H1 (cell line): ENCODE measurements at regions not wholly inside any gene's neighbourhood (a gene's known extent, or its start where the extent isn't known, plus 50 kb on each side); places are given as distances from the start of the nearest gene placed in this dataset.

ENCODE experiments used
- CTCF ChIA-PET: fragments of 300-600 bp; sonication (Branson Sonifier 250); formaldehyde crosslinking; loops from one replicate; lab custom pipeline; 2021; ENCODE audit not compliant: partially characterized antibody; lab: Charles Lee
- POLR2A ChIA-PET: fragments of 300-600 bp; sonication (Branson Sonifier 250); formaldehyde crosslinking; loops from one replicate; lab custom pipeline; 2021; ENCODE audit warnings: inconsistent platforms; ENCODE audit not compliant: partially characterized antibody; lab: Charles Lee
- DNase-seq, 2 experiments: peaks; one replicate each; pipeline versions ENCODE4 v3.0.0 to v3.0.0-alpha.2; 2010 to 2022; ENCODE audit warnings: low spot score in 2 of 2, low read depth in 1 of 2, mixed read lengths in 1 of 2
- FAIRE-seq: peaks from 2 replicates; lab custom pipeline; 2011; peaks lifted over from hg19 to GRCh38; lab: Jason Lieb, UNC
- H2AFZ ChIP-seq: 2 replicates; pipeline ENCODE4 v1.8.1; 2012; ENCODE audit warnings: low read length, inconsistent platforms
- H2AK5ac ChIP-seq: 2 replicates; pipeline ENCODE4 v1.6.1; 2013; ENCODE audit warnings: low read depth, low read length
- H2BK120ac ChIP-seq: replicated peaks from 2 replicates; pipeline ENCODE3; 2013; ENCODE audit warnings: low read depth, low read length, inconsistent platforms
- H2BK12ac ChIP-seq: 2 replicates; pipeline ENCODE4 v1.6.1; 2013; ENCODE audit warnings: low read depth, low read length
- H2BK15ac ChIP-seq: 2 replicates; pipeline ENCODE4 v1.6.1; 2013; ENCODE audit warnings: low read length
- H2BK20ac ChIP-seq: 2 replicates; pipeline ENCODE4 v1.6.1; 2013; ENCODE audit warnings: low read length
- H2BK5ac ChIP-seq: 2 replicates; pipeline ENCODE4 v1.6.1; 2013; ENCODE audit warnings: low read depth, low read length
- H3K14ac ChIP-seq: 2 replicates; pipeline ENCODE4 v1.6.1; 2013; ENCODE audit warnings: inconsistent platforms; ENCODE audit not compliant: insufficient read length
- H3K18ac ChIP-seq: 2 replicates; pipeline ENCODE4 v1.6.1; 2013; ENCODE audit warnings: low read length; ENCODE audit errors: extremely low read depth
- H3K23ac ChIP-seq: 2 replicates; pipeline ENCODE4 v1.6.1; 2013; ENCODE audit warnings: inconsistent platforms; ENCODE audit not compliant: insufficient read length
- H3K23me2 ChIP-seq: 2 replicates; pipeline ENCODE4 v1.6.1; 2013; ENCODE audit warnings: low read depth, low read length
- H3K27ac ChIP-seq: 2 replicates; pipeline ENCODE4 v1.6.1; 2011; ENCODE audit warnings: low read depth, low read length, inconsistent platforms
- H3K27me3 ChIP-seq, 4 experiments: replicated peaks in 1 of 4; 1 replicate in 1 of 4; 2 replicates in 3 of 4; pipeline versions ENCODE4 v1.6.1 to v1.8.1; 2011 to 2013; ENCODE audit warnings: low read length in 3 of 4, mild to moderate bottlenecking in 3 of 4, inconsistent platforms in 2 of 4, mixed read lengths in 2 of 4, moderate library complexity in 1 of 4; ENCODE audit not compliant: control insufficient read depth in 3 of 4, insufficient read depth in 3 of 4; ENCODE audit errors: extremely low read depth in 1 of 4
- H3K36me3 ChIP-seq, 4 experiments: 2 replicates each; pipeline versions ENCODE4 v1.6.1 to v1.8.1; 2011 to 2013; ENCODE audit warnings: mild to moderate bottlenecking in 4 of 4, low read length in 3 of 4, moderate library complexity in 2 of 4, control low read depth in 1 of 4, inconsistent platforms in 1 of 4; ENCODE audit not compliant: insufficient read depth in 4 of 4, control insufficient read depth in 2 of 4
- H3K4ac ChIP-seq: replicated peaks from 2 replicates; pipeline ENCODE3; 2013; ENCODE audit warnings: low read length, low read depth, mixed read lengths, inconsistent platforms; ENCODE audit not compliant: insufficient read length
- H3K4me1 ChIP-seq, 4 experiments: replicated peaks in 1 of 4; 1 replicate in 1 of 4; 2 replicates in 3 of 4; pipeline versions ENCODE4 v1.6.1 to v1.8.1; 2011 to 2013; ENCODE audit warnings: low read length in 3 of 4, inconsistent platforms in 2 of 4, mixed read lengths in 1 of 4; ENCODE audit not compliant: insufficient read depth in 4 of 4, control insufficient read depth in 3 of 4
- H3K4me2 ChIP-seq, 2 experiments: 2 replicates each; pipeline versions ENCODE4 v1.6.1 to v1.8.1; 2011 to 2013; ENCODE audit warnings: low read depth in 2 of 2, low read length in 2 of 2, control low read depth in 1 of 2, inconsistent platforms in 1 of 2, mild to moderate bottlenecking in 1 of 2; ENCODE audit not compliant: insufficient read depth in 1 of 2
- H3K4me3 ChIP-seq, 4 experiments: fragments of 200-600, 300-600 bp in 1 of 4; sonication (generic), shearing (Covaris generic), sonication (Bioruptor Twin) in 1 of 4; 2 replicates each; pipeline versions ENCODE4 v1.5.1 to v1.8.1; 2011 to 2016; ENCODE audit warnings: low read length in 4 of 4, low read depth in 3 of 4, control low read depth in 2 of 4, inconsistent platforms in 2 of 4, mild to moderate bottlenecking in 2 of 4, mixed read lengths in 1 of 4, moderate library complexity in 1 of 4; ENCODE audit not compliant: insufficient read depth in 2 of 4; ENCODE audit errors: extremely low read depth in 1 of 4
- H3K56ac ChIP-seq: replicated peaks from 2 replicates; pipeline ENCODE3; 2013; ENCODE audit warnings: low read depth, mild to moderate bottlenecking, mixed read lengths, low read length, inconsistent platforms; ENCODE audit not compliant: insufficient read length
- H3K79me1 ChIP-seq: 2 replicates; pipeline ENCODE4 v1.6.1; 2013; ENCODE audit warnings: low read depth, low read length, control low read depth
- H3K79me2 ChIP-seq, 2 experiments: 2 replicates each; pipeline versions ENCODE4 v1.6.1 to v1.8.1; 2012 to 2013; ENCODE audit warnings: low read length in 2 of 2, mild to moderate bottlenecking in 2 of 2, inconsistent platforms in 1 of 2; ENCODE audit not compliant: insufficient read depth in 2 of 2, control insufficient read depth in 1 of 2
- H3K9ac ChIP-seq, 4 experiments: replicated peaks in 1 of 4; 1 replicate in 1 of 4; 2 replicates in 3 of 4; pipeline versions ENCODE4 v1.6.1 to v1.8.1; 2011 to 2013; ENCODE audit warnings: low read depth in 3 of 4, low read length in 3 of 4, control low read depth in 2 of 4, mild to moderate bottlenecking in 2 of 4, moderate library complexity in 2 of 4, inconsistent platforms in 1 of 4; ENCODE audit errors: extremely low read depth in 1 of 4
- H3K9me3 ChIP-seq, 2 experiments: 2 replicates each; pipeline versions ENCODE4 v1.6.1 to v1.8.1; 2012 to 2013; ENCODE audit warnings: mild to moderate bottlenecking in 2 of 2, moderate library complexity in 2 of 2, control low read depth in 1 of 2, inconsistent platforms in 1 of 2, low read depth in 1 of 2, low read length in 1 of 2, mixed read lengths in 1 of 2; ENCODE audit not compliant: insufficient read depth in 2 of 2
- H4K20me1 ChIP-seq, 2 experiments: replicated peaks in 1 of 2; 2 replicates each; pipeline versions ENCODE3 to v1.8.1; 2011 to 2013; ENCODE audit warnings: inconsistent platforms in 2 of 2, low read length in 2 of 2, mild to moderate bottlenecking in 1 of 2; ENCODE audit not compliant: insufficient read depth in 2 of 2, control insufficient read depth in 1 of 2
- H4K5ac ChIP-seq: 2 replicates; pipeline ENCODE4 v1.6.1; 2013; ENCODE audit warnings: low read length, low read depth, mixed read lengths, inconsistent platforms; ENCODE audit not compliant: insufficient read length
- H4K8ac ChIP-seq: 2 replicates; pipeline ENCODE4 v1.8.0; 2013; ENCODE audit warnings: mild to moderate bottlenecking, moderate library complexity, low read length, inconsistent platforms; ENCODE audit not compliant: insufficient read depth; ENCODE audit errors: extremely low read depth
- H4K91ac ChIP-seq: replicated peaks from 2 replicates; pipeline ENCODE3; 2013; ENCODE audit warnings: low read length, mixed read lengths, inconsistent platforms; ENCODE audit not compliant: insufficient read length
- CBX5 ChIP-seq: fragments of 300-800, 300-1000 bp; sonication (generic); IDR thresholded peaks from 2 replicates; pipeline ENCODE4 v1.7.1; 2016; ENCODE audit warnings: antibody characterized with exemption, low read length, low read depth
- CTBP2 ChIP-seq: IDR thresholded peaks from 2 replicates; pipeline ENCODE4 v1.7.0; 2011; ENCODE audit warnings: borderline replicate concordance, mild to moderate bottlenecking, moderate library complexity, mixed read lengths, low read length; ENCODE audit not compliant: insufficient read depth, insufficient read length
- GTF2F1 ChIP-seq: IDR thresholded peaks from 2 replicates; pipeline ENCODE4 v1.6.1; 2012; ENCODE audit warnings: low read depth, low read length, improper control_type of control experiment, borderline replicate concordance
- JUND ChIP-seq: IDR thresholded peaks from 2 replicates; pipeline ENCODE4 v1.6.1; 2011; ENCODE audit warnings: mild to moderate bottlenecking, improper control_type of control experiment, low read length
- KDM1A ChIP-seq: fragments of 200-600, 300-600 bp; sonication (generic); IDR thresholded peaks from 2 replicates; pipeline ENCODE4 v1.7.1; 2016; ENCODE audit warnings: mild to moderate bottlenecking, low read length, borderline replicate concordance
- RFX5 ChIP-seq: IDR thresholded peaks from 2 replicates; pipeline ENCODE4 v1.6.1; 2011; ENCODE audit warnings: low read depth, low read length, improper control_type of control experiment, borderline replicate concordance
- RNF2 ChIP-seq: fragments of 200-900, 300-1000 bp; sonication (generic); IDR thresholded peaks from 2 replicates; pipeline ENCODE4 v1.7.1; 2016; ENCODE audit warnings: borderline replicate concordance, low read depth, mild to moderate bottlenecking, antibody characterized with exemption, low read length; ENCODE audit not compliant: poor library complexity, severe bottlenecking; ENCODE audit errors: missing control alignments
- SIN3A ChIP-seq, 2 experiments: IDR thresholded peaks in 1 of 2; conservative IDR thresholded peaks in 1 of 2; 2 replicates each; pipeline ENCODE4 v1.6.1; 2011 to 2012; ENCODE audit warnings: low read length in 2 of 2, improper control_type of control experiment in 1 of 2, low read depth in 1 of 2, mild to moderate bottlenecking in 1 of 2
- WGBS, 2 experiments: shearing (Covaris generic) in 1 of 2; methylation state at CpG; one replicate each; pipeline versions ENCODE4 v1.1.6 to v1.1.7; 2013 to 2015; ENCODE audit warnings: low lambda C conversion rate in 2 of 2, mixed read lengths in 2 of 2, inconsistent platforms in 1 of 2, low coverage in 1 of 2, missing lambda C conversion rate in 1 of 2; ENCODE audit not compliant: insufficient replicate concordance in 2 of 2, insufficient coverage in 1 of 2, insufficient read length in 1 of 2; ENCODE audit errors: extremely low coverage in 1 of 2, missing lambda C conversion rate in 1 of 2; 5-methylcytosine and 5-hydroxymethylcytosine counted together

GRCh38 chr5:57366744-57367143 is 115.9 kb downstream of the ACTBL2 start:
- FAIRE-seq = no peak
- H2BK15ac ChIP-seq = no peak overlapping the region
- no peaks in the 10 kb centered on the region for H3K9me3 ChIP-seq
- H3K4me1 ChIP-seq = no peaks in the 10 kb centered on the region
- no peak overlapping the region for H4K91ac ChIP-seq
- no peak for DNase-seq
- H3K23ac ChIP-seq = no peak overlapping the region
- no peak overlapping the region for H3K4me3 ChIP-seq
- H3K79me1 ChIP-seq = no peaks in the 10 kb centered on the region
- H3K18ac ChIP-seq = no peak overlapping the region
- no peaks in the 10 kb centered on the region for H3K36me3 ChIP-seq
- H3K27ac ChIP-seq = no peak overlapping the region
- peaks cover 0 to 1% (median 0%) of the 10 kb centered on the region in 4 experiments; a peak in 1 of 7 replicates for H3K27me3 ChIP-seq
- H3K14ac ChIP-seq = no peak overlapping the region
- H2BK5ac ChIP-seq = no peak overlapping the region
- no peak overlapping the region for H3K4me2 ChIP-seq
- no peak overlapping the region for H3K9ac ChIP-seq
- H3K56ac ChIP-seq = no peak overlapping the region
- H2BK12ac ChIP-seq = no peak overlapping the region
- H3K23me2 ChIP-seq = no peaks in the 10 kb centered on the region
- H2AK5ac ChIP-seq = no peak overlapping the region
- WGBS, 2 experiments = 86% methylated on average over 1 of the region's 1 CpG; no CpG with 5 or more reads in 1 of the 2 experiments
- H2AFZ ChIP-seq = no peak overlapping the region
- no peaks in the 10 kb centered on the region for H3K79me2 ChIP-seq
- no peaks in the 10 kb centered on the region for H4K20me1 ChIP-seq
- CTCF ChIA-PET = no interaction called here
- H3K4ac ChIP-seq = no peak overlapping the region
- H2BK20ac ChIP-seq = no peak overlapping the region
- TF ChIP-seq CBX5 (no peak), GTF2F1 (no peak), CTBP2 (no peak), KDM1A (no peak), RFX5 (no peak), RNF2 (no peak), SIN3A (conservative IDR thresholded peaks at IDR 0.05 in 1 of 2, IDR thresholded peaks at IDR 0.05 in 1 of 2; ENCODE audit: low read depth in 1 of 2, low read length in 2 of 2) (no peak), JUND (no peak)
- H4K5ac ChIP-seq = no peak overlapping the region
- POLR2A ChIA-PET = no interaction called here
- no peak overlapping the region for H2BK120ac ChIP-seq
- H4K8ac ChIP-seq = no peak overlapping the region
